ENCODE measurements at regions not wholly inside any gene's neighbourhood (a gene's known extent, or its start where the extent isn't known, plus 50 kb on each side); places are given as distances from the start of the nearest gene placed in this dataset.

DNA sequence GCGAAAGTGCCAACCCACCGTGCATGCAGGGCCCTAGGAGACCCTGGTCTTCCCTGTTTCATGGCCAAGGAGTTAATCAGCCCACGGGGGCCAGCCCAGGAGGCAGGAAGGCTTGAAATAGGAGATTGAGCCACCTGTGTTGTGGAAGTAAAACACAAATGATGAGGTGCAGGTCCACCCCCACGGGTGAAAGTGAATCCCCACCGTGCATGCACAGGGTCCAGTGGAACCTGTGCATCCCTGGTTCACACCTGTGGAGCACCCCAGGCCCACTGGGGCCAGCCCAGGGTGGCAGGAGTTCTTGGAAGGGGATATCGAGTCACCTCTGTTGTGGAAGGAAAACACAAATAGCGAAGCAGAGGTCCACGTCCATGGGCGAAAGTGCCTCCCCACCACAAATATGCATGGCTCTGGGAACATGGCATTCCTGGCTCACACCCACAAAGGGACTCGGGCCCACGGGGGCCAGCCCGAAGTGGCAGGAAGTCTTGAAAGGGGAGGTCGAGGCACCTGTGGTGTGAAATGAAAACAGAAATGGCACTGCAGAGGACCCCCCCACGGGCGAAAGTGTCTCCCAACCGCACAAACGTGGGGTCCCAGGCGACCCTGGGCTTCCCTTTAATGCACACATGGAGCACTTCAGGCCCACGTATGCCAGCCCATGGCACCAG, 381.5 kb downstream of the ALG10 start:
- TF ChIP-seq, protein P1, sequence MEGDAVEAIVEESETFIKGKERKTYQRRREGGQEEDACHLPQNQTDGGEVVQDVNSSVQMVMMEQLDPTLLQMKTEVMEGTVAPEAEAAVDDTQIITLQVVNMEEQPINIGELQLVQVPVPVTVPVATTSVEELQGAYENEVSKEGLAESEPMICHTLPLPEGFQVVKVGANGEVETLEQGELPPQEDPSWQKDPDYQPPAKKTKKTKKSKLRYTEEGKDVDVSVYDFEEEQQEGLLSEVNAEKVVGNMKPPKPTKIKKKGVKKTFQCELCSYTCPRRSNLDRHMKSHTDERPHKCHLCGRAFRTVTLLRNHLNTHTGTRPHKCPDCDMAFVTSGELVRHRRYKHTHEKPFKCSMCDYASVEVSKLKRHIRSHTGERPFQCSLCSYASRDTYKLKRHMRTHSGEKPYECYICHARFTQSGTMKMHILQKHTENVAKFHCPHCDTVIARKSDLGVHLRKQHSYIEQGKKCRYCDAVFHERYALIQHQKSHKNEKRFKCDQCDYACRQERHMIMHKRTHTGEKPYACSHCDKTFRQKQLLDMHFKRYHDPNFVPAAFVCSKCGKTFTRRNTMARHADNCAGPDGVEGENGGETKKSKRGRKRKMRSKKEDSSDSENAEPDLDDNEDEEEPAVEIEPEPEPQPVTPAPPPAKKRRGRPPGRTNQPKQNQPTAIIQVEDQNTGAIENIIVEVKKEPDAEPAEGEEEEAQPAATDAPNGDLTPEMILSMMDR (IDR thresholded peaks at IDR 0.05) = no peak
- no peak for TF ChIP-seq POLR2A (IDR thresholded peaks at IDR 0.05)
